ENCODE measurements at regions not wholly inside any gene's neighbourhood (a gene's known extent, or its start where the extent isn't known, plus 50 kb on each side); places are given as distances from the start of the nearest gene placed in this dataset.
"Not testable (repeated sequence)": the region's sequence is repeated elsewhere in the genome, so short reads cannot be mapped to it uniquely, and the experiment has no call there.

GRCh38 chr6:170144571-170145271, 146.2 kb downstream of the DLL1 start:
- DNase-seq (ENCODE audit: low spot score), result no peak
- H3K9me3 ChIP-seq (ENCODE audit: low read depth, low read length, poor library complexity, severe bottlenecking), result no peaks in the 10 kb centered on the region
- H3K36me3 ChIP-seq (ENCODE audit: insufficient read depth, low read length, poor library complexity, severe bottlenecking), result no peaks in the 10 kb centered on the region
- H3K27ac ChIP-seq (ENCODE audit: low read depth, low read length, poor library complexity, severe bottlenecking), result no peak overlapping the region
- no peaks in the 10 kb centered on the region for H3K27me3 ChIP-seq (replicated peaks; ENCODE audit: insufficient read depth, low read depth, low read length, poor library complexity)
- ChIA-PET POLR2A (ENCODE audit: low non-redundant PET) (no interaction called here), CTCF (no interaction called here)
- TF ChIP-seq CTCF (conservative IDR thresholded peaks at IDR 0.05; ENCODE audit: low read depth, low read length), result no peak
- TF ChIP-seq EZH2 (IDR thresholded peaks at IDR 0.05; ENCODE audit: borderline replicate concordance, low read depth, low read length, poor library complexity, severe bottlenecking), result no peak
- intact Hi-C loops (cut with micrococcal nuclease; ENCODE audit: unreplicated experiment), result no loop called here
- BruUV-seq (replicated peaks), result no TSS peak
- no peaks in the 10 kb centered on the region for H3K4me1 ChIP-seq (ENCODE audit: insufficient read depth, low read length, poor library complexity, severe bottlenecking)
- no peak overlapping the region for H3K4me3 ChIP-seq (ENCODE audit: low read depth, low read length, poor library complexity, severe bottlenecking)

- H3K9me3 ChIP-seq (ENCODE audit: low read depth, low read length, poor library complexity, severe bottlenecking), result no peaks in the 10 kb centered on the region
- intact Hi-C loops (cut with micrococcal nuclease; ENCODE audit: unreplicated experiment), result no loop called here
- H3K27ac ChIP-seq (ENCODE audit: low read depth, low read length, poor library complexity, severe bottlenecking), result no peak overlapping the region
- no peaks in the 10 kb centered on the region for H3K4me1 ChIP-seq (ENCODE audit: insufficient read depth, low read length, poor library complexity, severe bottlenecking)
- TF ChIP-seq EZH2 (IDR thresholded peaks at IDR 0.05; ENCODE audit: borderline replicate concordance, low read depth, low read length, poor library complexity, severe bottlenecking) (no peak), CTCF (conservative IDR thresholded peaks at IDR 0.05; ENCODE audit: low read depth, low read length) (no peak)
- no peak overlapping the region for H3K4me3 ChIP-seq (ENCODE audit: low read depth, low read length, poor library complexity, severe bottlenecking)
- POLR2A ChIA-PET (ENCODE audit: low non-redundant PET), result no interaction called here
- CTCF ChIA-PET, result no interaction called here
- no peaks in the 10 kb centered on the region for H3K36me3 ChIP-seq (ENCODE audit: insufficient read depth, low read length, poor library complexity, severe bottlenecking)
- DNase-seq (ENCODE audit: low spot score), result no peak
- H3K27me3 ChIP-seq (replicated peaks; ENCODE audit: insufficient read depth, low read depth, low read length, poor library complexity), result no peaks in the 10 kb centered on the region
- BruUV-seq (replicated peaks), result no TSS peak
Observed at GRCh38 chr6:170143401-170144150, 147.3 kb downstream of the DLL1 start.

- ChIA-PET POLR2A (ENCODE audit: low non-redundant PET) (no interaction called here), CTCF (no interaction called here)
- Histone ChIP-seq H3K9me3 (ENCODE audit: low read depth, low read length, poor library complexity, severe bottlenecking) (no peaks in the 10 kb centered on the region), H3K27ac (ENCODE audit: low read depth, low read length, poor library complexity, severe bottlenecking) (no peak overlapping the region), H3K4me1 (ENCODE audit: insufficient read depth, low read length, poor library complexity, severe bottlenecking) (no peaks in the 10 kb centered on the region), H3K36me3 (ENCODE audit: insufficient read depth, low read length, poor library complexity, severe bottlenecking) (no peaks in the 10 kb centered on the region), H3K27me3 (replicated peaks; ENCODE audit: insufficient read depth, low read depth, low read length, poor library complexity) (no peaks in the 10 kb centered on the region), H3K4me3 (ENCODE audit: low read depth, low read length, poor library complexity, severe bottlenecking) (no peak overlapping the region)
- intact Hi-C loops (cut with micrococcal nuclease; ENCODE audit: unreplicated experiment), result no loop called here
- DNase-seq (ENCODE audit: low spot score), result no peak
- no TSS peak for BruUV-seq (replicated peaks)
- TF ChIP-seq CTCF (conservative IDR thresholded peaks at IDR 0.05; ENCODE audit: low read depth, low read length) (no peak), EZH2 (IDR thresholded peaks at IDR 0.05; ENCODE audit: borderline replicate concordance, low read depth, low read length, poor library complexity, severe bottlenecking) (no peak)
Observed at GRCh38 chr6:170142559-170142958, 148.3 kb downstream of the DLL1 start.

GRCh38 chr6:170141061-170141460, 149.8 kb downstream of the DLL1 start:
- H3K36me3 ChIP-seq (ENCODE audit: insufficient read depth, low read length, poor library complexity, severe bottlenecking); H3K9me3 ChIP-seq (ENCODE audit: low read depth, low read length, poor library complexity, severe bottlenecking); CTCF ChIA-PET; BruUV-seq (replicated peaks); DNase-seq (ENCODE audit: low spot score); H3K4me1 ChIP-seq (ENCODE audit: insufficient read depth, low read length, poor library complexity, severe bottlenecking); intact Hi-C loops (cut with micrococcal nuclease; ENCODE audit: unreplicated experiment); H3K4me3 ChIP-seq (ENCODE audit: low read depth, low read length, poor library complexity, severe bottlenecking); H3K27ac ChIP-seq (ENCODE audit: low read depth, low read length, poor library complexity, severe bottlenecking); H3K27me3 ChIP-seq (replicated peaks; ENCODE audit: insufficient read depth, low read depth, low read length, poor library complexity); POLR2A ChIA-PET (ENCODE audit: low non-redundant PET): not testable (repeated sequence)
